Stimulated activated CD8-positive, alpha-beta memory T cell treated with anti-CD3 and anti-CD28 coated beads, Interleukin-7, amount 100 ng/mL, for 24 hours (primary cell): ENCODE measurements at regions not wholly inside any gene's neighbourhood (a gene's known extent, or its start where the extent isn't known, plus 50 kb on each side); places are given as distances from the start of the nearest gene placed in this dataset.

Source experiments
- DNase-seq: peaks from one replicate; pipeline ENCODE4 v3.0.0-alpha.2; 2020; ENCODE audit warnings: low read depth

- DNase-seq = no peak
These were observed 134.5 kb downstream of the PAX1 start for GRCh38 chr20:21839982-21840381.

- no peak for DNase-seq
These were observed 130.9 kb downstream of the PAX1 start for GRCh38 chr20:21836346-21836745.

GRCh38 chr20:21835042-21835441 lies 129.6 kb downstream of the PAX1 start:
- no peak for DNase-seq

GRCh38 chr20:21832442-21833385 lies 127.2 kb downstream of the PAX1 start:
- DNase-seq = no peak

GRCh38 chr20:21826976-21827375 lies 121.5 kb downstream of the PAX1 start:
- no peak for DNase-seq

GRCh38 chr20:21821358-21821757 lies 115.9 kb downstream of the PAX1 start:
- no peak for DNase-seq

GRCh38 chr20:21820688-21821087 lies 115.2 kb downstream of the PAX1 start:
- no peak for DNase-seq

- no peak for DNase-seq
These were observed 114.6 kb downstream of the PAX1 start for GRCh38 chr20:21820045-21820444.

- no peak for DNase-seq
These were observed 106.9 kb downstream of the PAX1 start for GRCh38 chr20:21812379-21812778.

GRCh38 chr20:21809961-21810523 lies 104.6 kb downstream of the PAX1 start:
- no peak for DNase-seq

GRCh38 chr20:21808863-21809664 lies 103.6 kb downstream of the PAX1 start:
- peak; percentile 21 for DNase-seq

GRCh38 chr20:21808139-21808538 lies 102.7 kb downstream of the PAX1 start:
- no peak for DNase-seq

- no peak for DNase-seq
These were observed 99.3 kb downstream of the PAX1 start for GRCh38 chr20:21804802-21805201.

- DNase-seq = no peak
These were observed 95.7 kb downstream of the PAX1 start for GRCh38 chr20:21801193-21801592.

- no peak for DNase-seq
These were observed 92.9 kb downstream of the PAX1 start for GRCh38 chr20:21798384-21798783.

- no peak for DNase-seq
These were observed 90.6 kb downstream of the PAX1 start for GRCh38 chr20:21796059-21796458.

- DNase-seq = no peak
These were observed 82.6 kb downstream of the PAX1 start for GRCh38 chr20:21788082-21788481.

GRCh38 chr20:21781446-21782075 lies 76.1 kb downstream of the PAX1 start:
- no peak for DNase-seq

- no peak for DNase-seq
These were observed 75.1 kb downstream of the PAX1 start for GRCh38 chr20:21780528-21780927.
